Glutamatergic neuron (in vitro differentiated cells): ENCODE measurements at regions not wholly inside any gene's neighbourhood (a gene's known extent, or its start where the extent isn't known, plus 50 kb on each side); places are given as distances from the start of the nearest gene placed in this dataset.

Experiments
- DNase-seq: peaks from one replicate; pipeline ENCODE4 v3.0.0; 2022
- H3K27ac Mint-ChIP-seq: one replicate; pipeline ENCODE4 v1.8.0; 2020; ENCODE audit warnings: mild to moderate bottlenecking, mixed read lengths, inconsistent platforms; ENCODE audit not compliant: unreplicated experiment
- H3K27me3 Mint-ChIP-seq: one replicate; pipeline ENCODE4 v1.8.0; 2020; ENCODE audit warnings: mild to moderate bottlenecking, moderate library complexity, mixed read lengths, inconsistent platforms; ENCODE audit not compliant: unreplicated experiment
- H3K36me3 Mint-ChIP-seq: one replicate; pipeline ENCODE4 v1.8.0; 2020; ENCODE audit warnings: mild to moderate bottlenecking, mixed read lengths, inconsistent platforms; ENCODE audit not compliant: unreplicated experiment
- H3K4me1 Mint-ChIP-seq: one replicate; pipeline ENCODE4 v1.8.0; 2020; ENCODE audit warnings: mild to moderate bottlenecking, low read depth, mixed read lengths, inconsistent platforms; ENCODE audit not compliant: unreplicated experiment
- H3K4me3 Mint-ChIP-seq: one replicate; pipeline ENCODE4 v1.8.0; 2020; ENCODE audit warnings: mild to moderate bottlenecking, mixed read lengths, inconsistent platforms; ENCODE audit not compliant: unreplicated experiment
- H3K9me3 Mint-ChIP-seq: one replicate; pipeline ENCODE4 v1.8.0; 2020; ENCODE audit warnings: mild to moderate bottlenecking, moderate library complexity, mixed read lengths, inconsistent platforms; ENCODE audit not compliant: unreplicated experiment
- CTCF ChIP-seq: fragments of 200-600 bp; sonication (generic); IDR thresholded peaks from one replicate; pipeline ENCODE4 v1.5.0; 2021; ENCODE audit not compliant: partially characterized antibody, unreplicated experiment

- Mint-ChIP-seq H3K27me3 (peaks cover 6% of the 10 kb centered on the region), H3K36me3 (no peaks in the 10 kb centered on the region), H3K4me1 (peaks cover 13% of the 10 kb centered on the region), H3K27ac (no peak overlapping the region), H3K9me3 (peaks cover 4% of the 10 kb centered on the region), H3K4me3 (no peak overlapping the region)
- no peak for DNase-seq
- TF ChIP-seq CTCF: no peak
Measured at GRCh38 chr5:133742431-133742988, 130.2 kb upstream of the FSTL4 start.

GRCh38 chr5:133741818-133742355, 129.5 kb upstream of the FSTL4 start:
- H3K36me3 Mint-ChIP-seq: no peaks in the 10 kb centered on the region
- TF ChIP-seq CTCF: no peak
- H3K27me3 Mint-ChIP-seq: peaks cover 6% of the 10 kb centered on the region

GRCh38 chr5:133741396-133741795, 129.1 kb upstream of the FSTL4 start:
- DNase-seq: no peak
- Mint-ChIP-seq H3K27me3 (peaks cover 6% of the 10 kb centered on the region), H3K4me1 (peaks cover 19% of the 10 kb centered on the region), H3K27ac (no peak overlapping the region), H3K36me3 (no peaks in the 10 kb centered on the region), H3K9me3 (peaks cover 6% of the 10 kb centered on the region), H3K4me3 (no peak overlapping the region)
- TF ChIP-seq CTCF: no peak

More at GRCh38 chr5:133741818-133742355, 129.5 kb upstream of the FSTL4 start:
- no peak overlapping the region for H3K27ac Mint-ChIP-seq
- peaks cover 16% of the 10 kb centered on the region for H3K4me1 Mint-ChIP-seq
- H3K4me3 Mint-ChIP-seq: no peak overlapping the region
- no peak for DNase-seq
- H3K9me3 Mint-ChIP-seq: peaks cover 6% of the 10 kb centered on the region

- peaks cover 5% of the 10 kb centered on the region for H3K9me3 Mint-ChIP-seq
- peaks cover 6% of the 10 kb centered on the region for H3K36me3 Mint-ChIP-seq
- no peak overlapping the region for H3K27ac Mint-ChIP-seq
- peaks cover 6% of the 10 kb centered on the region for H3K27me3 Mint-ChIP-seq
- H3K4me3 Mint-ChIP-seq: no peak overlapping the region
- no peak for DNase-seq
- H3K4me1 Mint-ChIP-seq: peaks cover 16% of the 10 kb centered on the region
- no peak for TF ChIP-seq CTCF
Measured at GRCh38 chr5:133739181-133739780, 126.9 kb upstream of the FSTL4 start.

- Mint-ChIP-seq H3K27me3 (peaks cover 6% of the 10 kb centered on the region), H3K4me3 (no peak overlapping the region), H3K27ac (no peak overlapping the region), H3K4me1 (peaks cover 16% of the 10 kb centered on the region), H3K9me3 (peaks cover 5% of the 10 kb centered on the region), H3K36me3 (peaks cover 12% of the 10 kb centered on the region)
- DNase-seq: no peak
- no peak for TF ChIP-seq CTCF
Measured at GRCh38 chr5:133738271-133738670, 125.9 kb upstream of the FSTL4 start.
